ENCODE measurements at regions not wholly inside any gene's neighbourhood (a gene's known extent, or its start where the extent isn't known, plus 50 kb on each side); places are given as distances from the start of the nearest gene placed in this dataset.

DNA sequence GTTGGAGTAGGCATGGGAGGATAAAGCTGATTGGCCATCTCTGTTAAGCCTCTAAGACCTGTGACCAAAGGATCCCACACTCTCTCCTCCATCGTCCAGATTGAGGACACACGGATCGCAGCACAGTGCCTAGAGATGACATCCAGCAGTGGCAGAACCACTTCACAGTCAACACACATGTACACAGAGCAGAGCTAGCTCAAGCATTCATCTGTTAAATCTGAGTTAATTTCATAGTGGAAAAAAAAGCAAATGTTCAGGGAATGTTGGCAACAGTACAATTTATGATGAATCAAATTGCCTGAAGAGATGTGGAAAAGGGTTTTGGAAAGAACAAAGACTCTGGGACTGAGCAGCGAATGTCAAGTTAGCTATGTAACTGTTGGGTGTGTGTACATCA is 108.1 kb upstream of the PLAAT1 start:
- TF ChIP-seq, protein P1, sequence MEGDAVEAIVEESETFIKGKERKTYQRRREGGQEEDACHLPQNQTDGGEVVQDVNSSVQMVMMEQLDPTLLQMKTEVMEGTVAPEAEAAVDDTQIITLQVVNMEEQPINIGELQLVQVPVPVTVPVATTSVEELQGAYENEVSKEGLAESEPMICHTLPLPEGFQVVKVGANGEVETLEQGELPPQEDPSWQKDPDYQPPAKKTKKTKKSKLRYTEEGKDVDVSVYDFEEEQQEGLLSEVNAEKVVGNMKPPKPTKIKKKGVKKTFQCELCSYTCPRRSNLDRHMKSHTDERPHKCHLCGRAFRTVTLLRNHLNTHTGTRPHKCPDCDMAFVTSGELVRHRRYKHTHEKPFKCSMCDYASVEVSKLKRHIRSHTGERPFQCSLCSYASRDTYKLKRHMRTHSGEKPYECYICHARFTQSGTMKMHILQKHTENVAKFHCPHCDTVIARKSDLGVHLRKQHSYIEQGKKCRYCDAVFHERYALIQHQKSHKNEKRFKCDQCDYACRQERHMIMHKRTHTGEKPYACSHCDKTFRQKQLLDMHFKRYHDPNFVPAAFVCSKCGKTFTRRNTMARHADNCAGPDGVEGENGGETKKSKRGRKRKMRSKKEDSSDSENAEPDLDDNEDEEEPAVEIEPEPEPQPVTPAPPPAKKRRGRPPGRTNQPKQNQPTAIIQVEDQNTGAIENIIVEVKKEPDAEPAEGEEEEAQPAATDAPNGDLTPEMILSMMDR (IDR thresholded peaks at IDR 0.05; ENCODE audit: insufficient read depth, low read length): no peak
- TF ChIP-seq POLR2AphosphoS5 (IDR thresholded peaks at IDR 0.05; ENCODE audit: low read depth) (no peak), GABPA (IDR thresholded peaks at IDR 0.05; ENCODE audit: low read depth) (no peak)
